Neural cell (in vitro differentiated cells): ENCODE measurements at regions not wholly inside any gene's neighbourhood (a gene's known extent, or its start where the extent isn't known, plus 50 kb on each side); places are given as distances from the start of the nearest gene placed in this dataset.

Source experiments
- H2AFZ ChIP-seq: fragments of 200-600, 300-800 bp; sonication (generic), shearing (Covaris generic); 2 replicates; pipeline ENCODE4 v1.6.0; 2014; ENCODE audit warnings: low read depth, mild to moderate bottlenecking, antibody characterized with exemption, low read length, moderate library complexity
- H3F3A ChIP-seq: fragments of 200-600 bp; shearing (Covaris generic); 2 replicates; pipeline ENCODE4 v1.6.1; 2016; ENCODE audit warnings: mild to moderate bottlenecking, moderate library complexity, mixed read lengths, antibody characterized with exemption, low read length; ENCODE audit not compliant: insufficient read depth, poor library complexity, severe bottlenecking
- H3K27ac ChIP-seq: fragments of 200-600, 300-800 bp; sonication (generic), shearing (Covaris generic); 2 replicates; pipeline ENCODE4 v1.5.1; 2014; ENCODE audit warnings: mild to moderate bottlenecking, low read length, moderate library complexity
- H3K27me3 ChIP-seq: fragments of 300-800, 200-600 bp; sonication (generic), shearing (Covaris generic); 2 replicates; pipeline ENCODE4 v1.6.0; 2014; ENCODE audit warnings: mild to moderate bottlenecking, low read depth, low read length, moderate library complexity; ENCODE audit not compliant: insufficient read depth
- H3K36me3 ChIP-seq: fragments of 300-800, 200-600 bp; sonication (generic), shearing (Covaris generic); 2 replicates; pipeline ENCODE4 v1.5.1; 2014; ENCODE audit warnings: mild to moderate bottlenecking, antibody characterized with exemption, low read length, moderate library complexity; ENCODE audit not compliant: insufficient read depth
- H3K4me2 ChIP-seq: fragments of 300-800, 200-600 bp; sonication (generic), shearing (Covaris generic); 2 replicates; pipeline ENCODE4 v1.6.0; 2014; ENCODE audit warnings: mild to moderate bottlenecking, low read length
- H3K4me3 ChIP-seq: fragments of 300-800, 200-600 bp; sonication (generic), shearing (Covaris generic); 2 replicates; pipeline ENCODE4 v1.5.1; 2014; ENCODE audit warnings: mild to moderate bottlenecking, low read length, moderate library complexity
- H3K79me2 ChIP-seq: fragments of 200-600 bp; shearing (Covaris generic); replicated peaks from 2 replicates; pipeline ENCODE4 v1.6.0; 2014; ENCODE audit warnings: mild to moderate bottlenecking, low read length, moderate library complexity; ENCODE audit not compliant: insufficient read depth
- H3K9ac ChIP-seq: fragments of 300-800, 200-600 bp; sonication (generic), shearing (Covaris generic); 2 replicates; pipeline ENCODE4 v1.6.1; 2016; ENCODE audit warnings: mild to moderate bottlenecking, low read length, mixed read lengths
- H3K9me2 ChIP-seq: fragments of 200-600 bp; shearing (Covaris generic); 2 replicates; pipeline ENCODE4 v1.6.1; 2016; ENCODE audit warnings: mild to moderate bottlenecking, low read length, mixed read lengths; ENCODE audit not compliant: insufficient read depth
- H3K9me3 ChIP-seq: fragments of 200-600, 300-800 bp; sonication (generic), shearing (Covaris generic); 2 replicates; pipeline ENCODE4 v1.6.1; 2016; ENCODE audit warnings: mild to moderate bottlenecking, mixed run types, low read length, moderate library complexity, mixed read lengths
- H4K20me1 ChIP-seq: fragments of 200-600 bp; shearing (Covaris generic); 2 replicates; pipeline ENCODE4 v1.6.1; 2016; ENCODE audit warnings: mild to moderate bottlenecking, mixed run types; ENCODE audit not compliant: insufficient read depth
- EP300 ChIP-seq: fragments of 450-650 bp; conservative IDR thresholded peaks from 2 replicates; pipeline ENCODE4 v1.6.1; 2014; ENCODE audit warnings: antibody characterized with exemption, mild to moderate bottlenecking, moderate library complexity; ENCODE audit not compliant: poor library complexity, severe bottlenecking
- EZH2 ChIP-seq: fragments of 200-600, 300-800 bp; shearing (Covaris generic), sonication (generic); IDR thresholded peaks from 2 replicates; pipeline ENCODE4 v1.6.1; 2014; ENCODE audit warnings: antibody characterized with exemption, low read length, borderline replicate concordance, mild to moderate bottlenecking; ENCODE audit not compliant: insufficient read depth, poor library complexity, severe bottlenecking
- MXI1 ChIP-seq: fragments of 450-650 bp; conservative IDR thresholded peaks from 2 replicates; pipeline ENCODE4 v1.6.1; 2014; ENCODE audit warnings: antibody characterized with exemption, mild to moderate bottlenecking; ENCODE audit not compliant: poor library complexity, severe bottlenecking
- POLR2AphosphoS5 ChIP-seq: IDR thresholded peaks from 2 replicates; pipeline ENCODE4 v1.6.1; 2012
- RAD21 ChIP-seq: fragments of 450-650 bp; conservative IDR thresholded peaks from 2 replicates; pipeline ENCODE4 v1.6.1; 2014; ENCODE audit warnings: antibody characterized with exemption, mild to moderate bottlenecking, moderate library complexity
- SMC3 ChIP-seq: fragments of 450-650 bp; conservative IDR thresholded peaks from 2 replicates; pipeline ENCODE4 v1.6.1; 2014; ENCODE audit warnings: antibody characterized with exemption, mild to moderate bottlenecking, moderate library complexity; ENCODE audit not compliant: poor library complexity
- TAF1 ChIP-seq: IDR thresholded peaks from 2 replicates; pipeline ENCODE4 v1.6.1; 2012; ENCODE audit warnings: low read depth
- TF ChIP-seq, protein P1 (sequence below): fragments of 450-650 bp; IDR thresholded peaks from 2 replicates; pipeline ENCODE4 v1.5.1; 2014; ENCODE audit warnings: antibody characterized with exemption, mild to moderate bottlenecking, moderate library complexity; ENCODE audit not compliant: poor library complexity, severe bottlenecking
- TF ChIP-seq, protein P2 (sequence below): IDR thresholded peaks from 2 replicates; pipeline ENCODE4 v1.6.1; 2012; ENCODE audit warnings: borderline replicate concordance

DNA sequence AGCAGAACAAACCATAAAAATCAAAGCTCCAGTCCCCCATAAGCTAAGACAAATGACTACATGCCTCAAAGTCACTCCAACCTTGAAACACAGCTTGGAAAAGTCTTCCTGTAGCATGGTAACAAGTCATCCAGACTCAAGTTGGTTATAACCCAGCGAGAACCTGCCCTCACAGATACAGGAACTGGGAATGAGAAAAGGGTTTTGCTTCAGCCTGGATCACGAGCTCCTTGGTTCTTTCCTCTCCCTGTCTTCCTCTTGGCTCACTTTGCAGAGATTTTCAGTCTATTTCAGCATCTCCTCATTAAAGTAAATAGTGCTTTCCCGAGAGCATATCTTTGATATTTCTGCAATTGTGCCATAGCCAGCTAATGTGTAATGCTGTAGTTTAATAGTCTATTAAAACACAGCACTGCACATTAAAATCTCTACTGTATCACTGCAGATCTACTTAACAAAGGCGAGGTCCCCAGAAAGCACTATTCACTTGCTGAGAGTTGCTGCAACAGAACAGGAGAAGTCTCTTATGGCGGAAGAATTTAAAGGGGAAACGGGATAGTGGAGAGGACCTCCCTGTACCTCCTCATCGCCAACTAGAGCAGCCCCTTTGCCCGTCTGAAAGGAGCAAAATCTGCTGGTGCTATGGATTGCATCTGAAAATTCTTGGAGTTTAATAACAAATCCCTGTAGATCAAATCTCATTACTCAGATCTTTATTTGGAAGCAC, 249.3 kb upstream of the GATB start:
- TF ChIP-seq POLR2AphosphoS5: no peak
- TF ChIP-seq, protein P1, sequence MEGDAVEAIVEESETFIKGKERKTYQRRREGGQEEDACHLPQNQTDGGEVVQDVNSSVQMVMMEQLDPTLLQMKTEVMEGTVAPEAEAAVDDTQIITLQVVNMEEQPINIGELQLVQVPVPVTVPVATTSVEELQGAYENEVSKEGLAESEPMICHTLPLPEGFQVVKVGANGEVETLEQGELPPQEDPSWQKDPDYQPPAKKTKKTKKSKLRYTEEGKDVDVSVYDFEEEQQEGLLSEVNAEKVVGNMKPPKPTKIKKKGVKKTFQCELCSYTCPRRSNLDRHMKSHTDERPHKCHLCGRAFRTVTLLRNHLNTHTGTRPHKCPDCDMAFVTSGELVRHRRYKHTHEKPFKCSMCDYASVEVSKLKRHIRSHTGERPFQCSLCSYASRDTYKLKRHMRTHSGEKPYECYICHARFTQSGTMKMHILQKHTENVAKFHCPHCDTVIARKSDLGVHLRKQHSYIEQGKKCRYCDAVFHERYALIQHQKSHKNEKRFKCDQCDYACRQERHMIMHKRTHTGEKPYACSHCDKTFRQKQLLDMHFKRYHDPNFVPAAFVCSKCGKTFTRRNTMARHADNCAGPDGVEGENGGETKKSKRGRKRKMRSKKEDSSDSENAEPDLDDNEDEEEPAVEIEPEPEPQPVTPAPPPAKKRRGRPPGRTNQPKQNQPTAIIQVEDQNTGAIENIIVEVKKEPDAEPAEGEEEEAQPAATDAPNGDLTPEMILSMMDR: no peak
- no peak for TF ChIP-seq MXI1
- H3K9ac ChIP-seq: no peak overlapping the region
- H3K36me3 ChIP-seq: no peaks in the 10 kb centered on the region
- no peaks in the 10 kb centered on the region for H3F3A ChIP-seq
- H3K4me2 ChIP-seq: no peak overlapping the region
- H3K27ac ChIP-seq: no peak overlapping the region
- no peaks in the 10 kb centered on the region for H3K79me2 ChIP-seq
- no peaks in the 10 kb centered on the region for H3K27me3 ChIP-seq
- no peaks in the 10 kb centered on the region for H3K9me2 ChIP-seq
- no peaks in the 10 kb centered on the region for H4K20me1 ChIP-seq
- H3K9me3 ChIP-seq: no peaks in the 10 kb centered on the region
- H2AFZ ChIP-seq: no peak overlapping the region
- no peak overlapping the region for H3K4me3 ChIP-seq

DNA sequence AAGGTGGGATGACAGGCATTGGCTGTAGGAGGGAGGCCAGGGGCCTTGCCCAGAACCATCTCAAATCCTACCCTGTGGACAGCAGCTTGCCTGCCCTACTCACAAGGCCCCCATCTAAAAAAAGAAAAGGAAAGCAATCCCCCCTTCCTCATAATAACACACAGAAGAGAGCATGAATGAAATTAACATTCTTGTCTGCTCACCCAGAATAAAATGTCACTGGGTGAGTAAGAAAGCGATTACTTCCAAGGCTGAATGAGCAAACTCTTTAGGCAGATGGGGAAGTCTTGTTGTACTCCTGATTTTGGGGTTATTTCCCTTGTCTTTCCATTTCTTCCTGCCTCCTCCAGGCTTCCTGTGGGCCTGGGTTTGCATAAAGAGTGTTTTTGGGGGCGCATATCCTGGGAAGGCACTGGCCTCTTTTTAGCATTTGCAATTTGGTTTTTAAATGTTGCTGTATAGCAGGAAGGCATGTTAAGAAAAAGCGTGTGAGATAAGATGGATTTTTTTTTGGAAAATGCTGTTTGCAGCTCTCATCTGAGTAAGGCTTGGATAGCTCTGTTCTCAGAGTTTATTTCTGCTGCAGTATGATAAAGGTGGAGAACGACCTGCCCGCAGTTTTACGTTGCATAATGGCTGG, 248.3 kb upstream of the GATB start:
- no peaks in the 10 kb centered on the region for H3F3A ChIP-seq
- H3K4me2 ChIP-seq: no peak overlapping the region
- H3K27ac ChIP-seq: no peak overlapping the region
- no peaks in the 10 kb centered on the region for H4K20me1 ChIP-seq
- no peak overlapping the region for H3K9ac ChIP-seq
- no peak overlapping the region for H2AFZ ChIP-seq
- no peaks in the 10 kb centered on the region for H3K79me2 ChIP-seq
- no peak for TF ChIP-seq POLR2AphosphoS5
- no peak for TF ChIP-seq MXI1
- TF ChIP-seq RAD21: no peak
- TF ChIP-seq EP300: no peak
- no peak for TF ChIP-seq SMC3
- no peaks in the 10 kb centered on the region for H3K9me3 ChIP-seq
- H3K27me3 ChIP-seq: no peaks in the 10 kb centered on the region
- no peak overlapping the region for H3K4me3 ChIP-seq
- H3K36me3 ChIP-seq: no peaks in the 10 kb centered on the region
- H3K9me2 ChIP-seq: no peaks in the 10 kb centered on the region

DNA sequence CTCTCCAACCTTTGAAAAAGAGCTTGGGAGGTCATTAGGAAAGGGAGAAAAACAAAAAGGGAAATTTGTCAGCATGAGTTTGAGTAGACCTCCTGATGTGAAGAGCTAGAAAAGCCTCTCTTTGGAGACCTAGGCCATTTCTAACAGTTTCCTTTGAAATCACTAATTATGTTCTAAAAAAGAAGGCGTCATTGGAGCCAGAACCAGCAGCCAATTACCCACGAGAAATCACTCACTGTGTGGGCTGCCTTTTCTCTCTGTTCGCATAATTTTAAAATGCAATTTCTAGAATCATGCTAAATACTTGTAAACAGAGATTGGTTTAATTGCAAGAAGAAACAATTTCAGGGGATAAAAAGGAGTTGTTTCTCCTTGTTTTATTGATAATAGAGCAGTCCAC, 246.3 kb upstream of the GATB start:
- H3K4me2 ChIP-seq: no peak overlapping the region
- H2AFZ ChIP-seq: no peak overlapping the region
- H3K27me3 ChIP-seq: no peaks in the 10 kb centered on the region
- H3K4me3 ChIP-seq: no peak overlapping the region
- no peaks in the 10 kb centered on the region for H3K79me2 ChIP-seq
- H4K20me1 ChIP-seq: no peaks in the 10 kb centered on the region
- H3F3A ChIP-seq: no peaks in the 10 kb centered on the region
- no peak overlapping the region for H3K9ac ChIP-seq
- H3K27ac ChIP-seq: no peak overlapping the region
- no peak for TF ChIP-seq EP300
- TF ChIP-seq SMC3: no peak
- no peak for TF ChIP-seq TAF1
- no peak for TF ChIP-seq RAD21
- no peak for TF ChIP-seq EZH2
- no peak for TF ChIP-seq MXI1
- TF ChIP-seq, protein P2, sequence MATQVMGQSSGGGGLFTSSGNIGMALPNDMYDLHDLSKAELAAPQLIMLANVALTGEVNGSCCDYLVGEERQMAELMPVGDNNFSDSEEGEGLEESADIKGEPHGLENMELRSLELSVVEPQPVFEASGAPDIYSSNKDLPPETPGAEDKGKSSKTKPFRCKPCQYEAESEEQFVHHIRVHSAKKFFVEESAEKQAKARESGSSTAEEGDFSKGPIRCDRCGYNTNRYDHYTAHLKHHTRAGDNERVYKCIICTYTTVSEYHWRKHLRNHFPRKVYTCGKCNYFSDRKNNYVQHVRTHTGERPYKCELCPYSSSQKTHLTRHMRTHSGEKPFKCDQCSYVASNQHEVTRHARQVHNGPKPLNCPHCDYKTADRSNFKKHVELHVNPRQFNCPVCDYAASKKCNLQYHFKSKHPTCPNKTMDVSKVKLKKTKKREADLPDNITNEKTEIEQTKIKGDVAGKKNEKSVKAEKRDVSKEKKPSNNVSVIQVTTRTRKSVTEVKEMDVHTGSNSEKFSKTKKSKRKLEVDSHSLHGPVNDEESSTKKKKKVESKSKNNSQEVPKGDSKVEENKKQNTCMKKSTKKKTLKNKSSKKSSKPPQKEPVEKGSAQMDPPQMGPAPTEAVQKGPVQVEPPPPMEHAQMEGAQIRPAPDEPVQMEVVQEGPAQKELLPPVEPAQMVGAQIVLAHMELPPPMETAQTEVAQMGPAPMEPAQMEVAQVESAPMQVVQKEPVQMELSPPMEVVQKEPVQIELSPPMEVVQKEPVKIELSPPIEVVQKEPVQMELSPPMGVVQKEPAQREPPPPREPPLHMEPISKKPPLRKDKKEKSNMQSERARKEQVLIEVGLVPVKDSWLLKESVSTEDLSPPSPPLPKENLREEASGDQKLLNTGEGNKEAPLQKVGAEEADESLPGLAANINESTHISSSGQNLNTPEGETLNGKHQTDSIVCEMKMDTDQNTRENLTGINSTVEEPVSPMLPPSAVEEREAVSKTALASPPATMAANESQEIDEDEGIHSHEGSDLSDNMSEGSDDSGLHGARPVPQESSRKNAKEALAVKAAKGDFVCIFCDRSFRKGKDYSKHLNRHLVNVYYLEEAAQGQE: no peak
- TF ChIP-seq POLR2AphosphoS5: no peak
- TF ChIP-seq, protein P1: no peak
- no peaks in the 10 kb centered on the region for H3K9me2 ChIP-seq
- H3K9me3 ChIP-seq: no peaks in the 10 kb centered on the region
- no peaks in the 10 kb centered on the region for H3K36me3 ChIP-seq
